Left ventricle myocardium inferior (tissue), 1 donor: ENCODE measurements at regions not wholly inside any gene's neighbourhood (a gene's known extent, or its start where the extent isn't known, plus 50 kb on each side); places are given as distances from the start of the nearest gene placed in this dataset.

ENCODE experiments used
- DNase-seq: peaks from one replicate; pipeline ENCODE4 v3.0.0-alpha.2; 2020
- H3K27ac ChIP-seq: fragments of 200-600 bp; replicated peaks from 2 replicates; pipeline ENCODE4 v1.8.0; 2021
- H3K27me3 ChIP-seq: fragments of 200-600 bp; 2 replicates; pipeline ENCODE4 v1.8.0; 2021; ENCODE audit warnings: low read depth
- H3K36me3 ChIP-seq: fragments of 200-600 bp; 2 replicates; pipeline ENCODE4 v1.8.0; 2021
- H3K4me1 ChIP-seq: fragments of 200-600 bp; 2 replicates; pipeline ENCODE4 v1.8.0; 2021
- H3K4me3 ChIP-seq: fragments of 200-600 bp; 2 replicates; pipeline ENCODE4 v1.8.0; 2021; ENCODE audit warnings: mild to moderate bottlenecking, moderate library complexity
- H3K9me3 ChIP-seq: fragments of 200-600 bp; replicated peaks from 2 replicates; pipeline ENCODE4 v1.8.0; 2021
- intact Hi-C: fragments of 100-400 bp; cut with micrococcal nuclease; formaldehyde crosslinking; loops from one replicate; pipeline ENCODE4 v1.11.0; 2022
- TF ChIP-seq, protein P1 (sequence below): fragments of 200-600 bp; IDR thresholded peaks from 2 replicates; pipeline ENCODE4 v1.8.0; 2021; ENCODE audit warnings: antibody characterized with exemption, mild to moderate bottlenecking, borderline replicate concordance
- donor health status: DM: no; HTN: yes; CAD: no; lungs with severe emphysema.

- TF ChIP-seq, protein P1, sequence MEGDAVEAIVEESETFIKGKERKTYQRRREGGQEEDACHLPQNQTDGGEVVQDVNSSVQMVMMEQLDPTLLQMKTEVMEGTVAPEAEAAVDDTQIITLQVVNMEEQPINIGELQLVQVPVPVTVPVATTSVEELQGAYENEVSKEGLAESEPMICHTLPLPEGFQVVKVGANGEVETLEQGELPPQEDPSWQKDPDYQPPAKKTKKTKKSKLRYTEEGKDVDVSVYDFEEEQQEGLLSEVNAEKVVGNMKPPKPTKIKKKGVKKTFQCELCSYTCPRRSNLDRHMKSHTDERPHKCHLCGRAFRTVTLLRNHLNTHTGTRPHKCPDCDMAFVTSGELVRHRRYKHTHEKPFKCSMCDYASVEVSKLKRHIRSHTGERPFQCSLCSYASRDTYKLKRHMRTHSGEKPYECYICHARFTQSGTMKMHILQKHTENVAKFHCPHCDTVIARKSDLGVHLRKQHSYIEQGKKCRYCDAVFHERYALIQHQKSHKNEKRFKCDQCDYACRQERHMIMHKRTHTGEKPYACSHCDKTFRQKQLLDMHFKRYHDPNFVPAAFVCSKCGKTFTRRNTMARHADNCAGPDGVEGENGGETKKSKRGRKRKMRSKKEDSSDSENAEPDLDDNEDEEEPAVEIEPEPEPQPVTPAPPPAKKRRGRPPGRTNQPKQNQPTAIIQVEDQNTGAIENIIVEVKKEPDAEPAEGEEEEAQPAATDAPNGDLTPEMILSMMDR = no peak
- intact Hi-C loops = no loop called here
- H3K9me3 ChIP-seq = no peaks in the 10 kb centered on the region
- peak overlapping the region; percentile 62 for H3K27ac ChIP-seq
- no peaks in the 10 kb centered on the region for H3K27me3 ChIP-seq
- no peak for DNase-seq
- no peak overlapping the region for H3K4me3 ChIP-seq
- no peaks in the 10 kb centered on the region for H3K36me3 ChIP-seq
- H3K4me1 ChIP-seq = peaks cover 7% of the 10 kb centered on the region
Measured at GRCh38 chr4:14465057-14465456, 537.2 kb upstream of the CPEB2 start.

DNA sequence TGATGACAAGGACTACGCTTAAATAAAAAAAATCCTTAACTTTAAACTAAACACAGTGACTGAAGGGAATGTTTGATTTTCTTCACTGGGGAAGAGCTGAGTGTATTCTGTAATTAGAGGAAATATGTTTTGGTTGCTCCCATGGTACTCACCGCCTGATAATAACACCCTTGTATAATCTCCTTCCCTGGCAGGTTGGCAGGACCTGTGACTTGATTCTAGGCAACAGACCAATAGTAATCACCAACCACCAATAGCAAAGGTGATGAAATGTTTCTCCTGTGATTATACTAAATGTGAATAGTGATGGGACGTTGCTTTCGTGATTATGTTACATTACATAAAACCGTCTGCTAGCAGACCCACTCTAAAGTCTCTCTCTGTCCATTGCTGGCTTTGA is 536.8 kb upstream of the CPEB2 start:
- no peak for DNase-seq
- Histone ChIP-seq H3K27ac (peak overlapping the region; percentile 62), H3K36me3 (no peaks in the 10 kb centered on the region), H3K4me1 (peaks cover 7% of the 10 kb centered on the region), H3K4me3 (no peak overlapping the region), H3K27me3 (no peaks in the 10 kb centered on the region), H3K9me3 (no peaks in the 10 kb centered on the region)
- intact Hi-C loops = no loop called here
- TF ChIP-seq, protein P1 = no peak

DNA sequence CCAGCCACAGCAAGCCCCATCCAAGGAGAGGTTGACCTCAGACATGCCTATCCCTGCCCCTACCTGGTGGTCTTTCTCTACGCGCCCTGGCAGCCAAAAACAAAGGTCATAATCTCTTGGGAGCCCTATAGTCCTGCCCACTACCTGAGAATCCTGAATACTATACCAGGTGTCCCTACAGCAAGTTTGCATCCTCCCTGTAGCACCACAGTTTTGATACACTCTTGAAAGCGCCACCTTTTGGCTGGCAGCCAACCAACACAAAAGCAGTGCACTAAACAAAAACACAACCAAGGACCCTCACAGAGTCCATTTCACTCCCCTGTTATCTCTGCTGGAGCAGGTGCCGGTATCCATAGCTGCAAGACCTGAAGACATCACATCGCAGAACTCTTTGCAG is 523.8 kb upstream of the CPEB2 start:
- TF ChIP-seq, protein P1 = no peak
- H3K27me3 ChIP-seq = no peaks in the 10 kb centered on the region
- no peaks in the 10 kb centered on the region for H3K36me3 ChIP-seq
- no peak overlapping the region for H3K4me3 ChIP-seq
- intact Hi-C loops = no loop called here
- H3K27ac ChIP-seq = no peak overlapping the region
- DNase-seq = no peak
- no peaks in the 10 kb centered on the region for H3K4me1 ChIP-seq
- no peaks in the 10 kb centered on the region for H3K9me3 ChIP-seq

- H3K27ac ChIP-seq = no peak overlapping the region
- H3K4me1 ChIP-seq = no peaks in the 10 kb centered on the region
- TF ChIP-seq, protein P1 = no peak
- peaks cover 27% of the 10 kb centered on the region for H3K9me3 ChIP-seq
- no peaks in the 10 kb centered on the region for H3K27me3 ChIP-seq
- no peak overlapping the region for H3K4me3 ChIP-seq
- intact Hi-C loops = no loop called here
- DNase-seq = no peak
- no peaks in the 10 kb centered on the region for H3K36me3 ChIP-seq
Measured at GRCh38 chr4:14496408-14496807, 505.9 kb upstream of the CPEB2 start.

- intact Hi-C loops = no loop called here
- no peak overlapping the region for H3K27ac ChIP-seq
- no peak overlapping the region for H3K4me3 ChIP-seq
- TF ChIP-seq, protein P1 = no peak
- peaks cover 27% of the 10 kb centered on the region for H3K9me3 ChIP-seq
- no peaks in the 10 kb centered on the region for H3K27me3 ChIP-seq
- H3K4me1 ChIP-seq = no peaks in the 10 kb centered on the region
- no peak for DNase-seq
- no peaks in the 10 kb centered on the region for H3K36me3 ChIP-seq
Measured at GRCh38 chr4:14496969-14497368, 505.3 kb upstream of the CPEB2 start.

GRCh38 chr4:14504162-14504561 is 498.1 kb upstream of the CPEB2 start:
- intact Hi-C loops = no loop called here
- no peaks in the 10 kb centered on the region for H3K4me1 ChIP-seq
- no peak for DNase-seq
- no peak overlapping the region for H3K27ac ChIP-seq
- peaks cover 12% of the 10 kb centered on the region for H3K9me3 ChIP-seq
- no peak overlapping the region for H3K4me3 ChIP-seq
- no peaks in the 10 kb centered on the region for H3K36me3 ChIP-seq
- TF ChIP-seq, protein P1 = no peak
- no peaks in the 10 kb centered on the region for H3K27me3 ChIP-seq
